Left kidney (tissue), 1 donor: ENCODE measurements at regions not wholly inside any gene's neighbourhood (a gene's known extent, or its start where the extent isn't known, plus 50 kb on each side); places are given as distances from the start of the nearest gene placed in this dataset.

ENCODE experiments used
- DNase-seq: peaks from one replicate; pipeline ENCODE4 v3.0.0-alpha.2; 2013

DNA sequence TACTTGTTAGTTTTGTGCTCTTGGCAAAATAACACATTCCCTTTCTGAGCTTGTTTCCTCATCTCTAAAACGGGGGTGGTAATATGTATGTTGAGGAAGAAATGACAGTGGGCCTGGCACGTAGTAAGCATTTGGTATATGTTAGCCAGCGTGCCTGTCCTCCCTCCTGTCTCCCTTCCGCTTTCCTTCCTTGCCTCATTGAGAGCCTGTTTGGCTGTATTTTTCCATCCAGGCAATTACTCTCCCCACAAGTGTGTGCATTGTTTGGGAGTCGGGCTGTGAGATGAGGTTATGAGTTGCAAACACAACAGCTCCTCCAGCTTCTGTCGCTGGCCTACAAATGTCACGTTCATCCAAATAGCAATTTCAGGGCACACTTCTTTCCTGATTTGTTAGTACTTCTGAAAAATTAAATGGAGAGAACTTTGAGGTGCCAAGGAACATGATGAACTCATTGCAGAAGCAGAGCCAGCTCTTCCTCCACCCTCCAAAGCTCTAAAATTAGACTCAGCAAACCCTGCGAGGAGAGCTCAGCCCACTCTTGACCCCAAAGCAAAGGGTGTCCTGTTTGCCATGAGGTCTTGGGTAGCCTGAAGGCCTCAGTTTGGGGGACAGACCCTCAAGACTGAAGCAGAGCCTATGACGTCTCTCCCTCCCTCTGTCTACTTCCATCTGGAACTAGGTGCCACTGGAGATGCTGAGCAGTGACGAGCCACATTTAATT lies 50.7 kb upstream of the TOX2 start:
- DNase-seq, result no peak

DNA sequence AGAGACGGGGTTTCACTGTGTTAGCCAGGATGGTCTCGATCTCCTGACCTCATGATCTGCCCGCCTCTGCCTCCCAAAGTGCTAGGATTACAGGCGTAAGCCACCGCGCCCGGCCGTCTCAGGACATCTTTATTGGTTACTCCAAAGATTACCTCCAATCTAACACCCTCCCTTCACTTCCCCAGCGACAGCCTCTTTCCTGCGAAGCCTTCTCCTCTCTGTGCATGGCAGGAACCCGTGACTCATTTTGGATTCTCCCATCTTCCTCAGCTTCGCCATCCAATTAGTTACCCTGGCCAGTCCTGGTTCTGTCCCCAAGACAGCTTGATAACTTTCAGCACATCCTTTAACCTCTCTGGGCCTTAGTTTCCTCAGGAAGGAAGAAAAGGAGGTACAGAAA lies 51.3 kb upstream of the TOX2 start:
- DNase-seq, result no peak

DNA sequence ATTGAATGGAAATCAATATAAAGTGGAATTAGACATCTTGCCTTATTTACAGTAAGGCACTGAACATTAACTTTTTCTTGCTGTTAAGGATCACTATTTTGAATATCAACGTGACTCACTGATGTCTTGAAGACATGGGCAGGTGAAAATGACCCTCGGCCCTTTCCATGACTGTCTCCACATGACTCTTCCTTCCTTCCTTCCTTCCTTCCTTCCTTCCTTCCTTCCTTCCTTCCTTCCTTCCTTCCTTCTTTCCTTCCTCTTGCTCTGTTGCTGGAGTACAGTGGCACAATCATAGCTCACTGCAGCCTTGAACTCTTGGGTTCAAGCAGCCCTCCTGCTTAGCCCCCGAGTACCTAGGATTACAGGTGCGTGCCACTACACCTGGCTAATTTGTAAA lies 52.2 kb upstream of the TOX2 start:
- DNase-seq, result no peak

DNA sequence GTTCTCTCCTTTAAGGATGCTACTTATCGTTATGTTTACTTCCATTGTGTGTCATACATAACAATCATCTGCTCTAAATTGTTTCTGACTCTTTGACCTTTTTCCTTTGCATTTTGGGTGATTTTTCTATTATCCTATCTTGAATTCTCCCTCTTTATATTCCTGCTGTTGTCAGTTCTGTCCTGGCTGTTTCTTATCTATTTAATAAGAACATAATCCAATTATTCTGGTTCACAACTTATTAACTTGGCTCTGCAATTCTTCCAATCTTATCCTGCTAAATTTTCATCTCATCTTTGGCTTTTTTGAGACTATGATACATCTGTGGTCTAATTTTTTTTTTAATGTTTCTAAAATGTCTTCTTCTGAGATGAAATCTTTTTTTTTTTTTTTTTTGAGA lies 54.7 kb upstream of the TOX2 start:
- no peak for DNase-seq

DNA sequence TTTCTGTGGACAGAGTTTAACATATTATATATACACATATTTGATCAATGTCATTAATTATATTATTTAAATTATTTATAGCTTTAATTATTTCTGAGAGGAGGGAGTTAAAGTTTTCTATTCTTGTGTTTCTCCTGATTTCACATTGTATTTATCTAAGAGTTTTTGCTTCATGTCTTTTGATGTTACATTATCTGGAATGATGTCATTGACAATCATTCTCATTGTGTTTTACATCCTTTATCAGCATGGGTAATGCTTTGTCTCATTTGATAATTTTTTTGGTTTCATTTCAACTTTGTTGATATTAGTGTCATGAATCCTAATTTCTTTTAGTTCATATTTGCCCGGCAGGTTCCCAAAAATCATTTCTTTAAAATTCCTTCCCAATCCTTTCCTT lies 56.7 kb upstream of the TOX2 start:
- DNase-seq, result no peak

GRCh38 chr20:43857127-43857526 lies 57.5 kb upstream of the TOX2 start:
- DNase-seq, result no peak

DNA sequence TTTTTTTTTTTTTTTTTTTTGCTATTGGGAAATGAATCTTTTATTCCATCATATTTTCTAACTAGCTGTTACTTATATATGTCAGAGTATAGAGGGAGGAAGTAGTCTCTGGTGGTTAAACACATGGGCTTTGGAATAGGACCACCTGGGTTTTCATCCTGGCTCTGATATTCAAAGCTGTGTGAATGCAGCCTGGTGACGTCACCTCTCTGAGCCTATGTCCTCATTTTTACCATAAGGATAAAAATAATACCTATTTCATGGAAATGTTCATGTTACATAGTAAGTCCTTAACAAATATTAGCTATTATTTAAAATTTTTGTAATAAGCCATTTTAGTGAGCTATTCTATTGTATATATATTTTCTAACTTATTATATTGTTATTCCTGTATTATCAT lies 58.8 kb upstream of the TOX2 start:
- no peak for DNase-seq

DNA sequence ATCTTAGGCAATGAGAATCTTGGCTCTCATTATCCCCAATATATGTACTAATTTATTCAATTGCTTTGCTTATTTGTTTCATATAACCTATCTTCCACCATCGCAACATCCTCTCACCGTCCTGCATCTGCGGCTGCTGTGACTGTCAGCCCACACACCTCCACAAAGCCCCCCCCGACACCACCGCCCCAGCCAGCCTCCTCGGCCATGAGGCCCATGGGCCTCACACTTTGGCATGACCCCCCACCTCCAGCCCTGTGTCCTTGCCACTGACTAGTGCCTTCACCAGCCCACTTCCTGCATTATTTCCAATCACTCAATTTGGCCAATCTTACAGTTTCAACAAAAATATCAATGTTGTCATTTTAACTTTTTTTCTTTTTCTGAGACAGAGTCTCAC lies 60.7 kb upstream of the TOX2 start:
- no peak for DNase-seq

GRCh38 chr20:43853174-43853803 lies 61.4 kb upstream of the TOX2 start:
- no peak for DNase-seq

GRCh38 chr20:43849496-43850186 lies 65.0 kb upstream of the TOX2 start:
- no peak for DNase-seq

DNA sequence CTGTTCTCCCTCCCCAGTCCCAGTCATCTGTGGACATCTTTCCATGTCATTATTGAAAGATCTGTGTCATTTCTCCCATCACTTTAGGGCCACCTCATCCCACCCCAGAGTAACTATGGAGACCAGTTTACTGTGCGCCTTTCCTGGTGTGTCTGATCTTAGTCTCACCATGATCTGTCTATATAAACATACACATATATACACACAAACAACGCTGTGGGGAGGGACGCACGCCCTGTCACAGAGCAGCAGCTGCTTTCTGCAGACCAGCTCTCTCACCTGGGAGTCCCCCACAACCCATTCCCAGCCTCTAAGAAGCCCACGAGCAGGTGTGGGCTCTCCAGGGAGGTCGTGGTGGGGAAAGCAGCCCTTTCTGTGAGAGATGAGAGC lies 68.1 kb upstream of the TOX2 start:
- no peak for DNase-seq

DNA sequence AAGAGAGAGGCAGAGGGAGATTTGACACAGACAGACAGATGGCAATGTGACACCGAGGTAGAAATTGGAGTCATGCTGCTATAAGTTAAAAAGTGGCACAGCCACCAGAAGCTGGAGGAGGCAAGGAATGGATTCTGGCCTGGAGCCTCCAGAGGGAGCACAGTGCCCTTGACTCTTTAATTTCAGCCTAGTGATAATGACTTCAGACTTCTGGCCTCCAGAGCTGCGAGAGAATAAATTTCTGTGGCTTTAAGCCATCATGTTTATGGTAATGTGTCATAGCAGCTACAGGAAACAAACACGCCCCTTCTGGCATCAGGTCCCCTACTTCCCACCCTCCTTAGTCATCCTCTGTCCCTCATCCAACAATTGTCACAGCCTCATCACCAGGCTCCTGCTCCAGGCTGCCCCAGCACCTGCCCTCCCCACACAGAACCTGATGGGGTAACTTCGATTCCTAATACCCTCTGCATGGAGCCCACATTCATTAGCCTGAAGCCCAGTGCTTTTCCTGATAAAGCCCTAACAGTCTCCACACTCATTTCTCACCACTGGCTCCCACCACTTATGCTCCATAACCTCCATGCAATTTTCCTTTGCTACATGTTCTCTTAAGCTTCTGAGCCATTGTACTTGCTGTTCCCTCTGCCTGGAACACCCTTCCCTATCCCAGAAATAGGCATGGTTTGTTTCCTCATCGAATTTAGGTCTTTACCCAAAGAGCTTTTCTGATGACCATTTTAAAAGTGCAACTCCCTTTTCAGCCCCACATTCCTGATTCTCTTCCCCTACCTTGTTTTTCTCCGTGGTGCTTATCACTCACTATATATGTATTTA lies 69.7 kb upstream of the TOX2 start:
- peak; percentile 13 for DNase-seq

DNA sequence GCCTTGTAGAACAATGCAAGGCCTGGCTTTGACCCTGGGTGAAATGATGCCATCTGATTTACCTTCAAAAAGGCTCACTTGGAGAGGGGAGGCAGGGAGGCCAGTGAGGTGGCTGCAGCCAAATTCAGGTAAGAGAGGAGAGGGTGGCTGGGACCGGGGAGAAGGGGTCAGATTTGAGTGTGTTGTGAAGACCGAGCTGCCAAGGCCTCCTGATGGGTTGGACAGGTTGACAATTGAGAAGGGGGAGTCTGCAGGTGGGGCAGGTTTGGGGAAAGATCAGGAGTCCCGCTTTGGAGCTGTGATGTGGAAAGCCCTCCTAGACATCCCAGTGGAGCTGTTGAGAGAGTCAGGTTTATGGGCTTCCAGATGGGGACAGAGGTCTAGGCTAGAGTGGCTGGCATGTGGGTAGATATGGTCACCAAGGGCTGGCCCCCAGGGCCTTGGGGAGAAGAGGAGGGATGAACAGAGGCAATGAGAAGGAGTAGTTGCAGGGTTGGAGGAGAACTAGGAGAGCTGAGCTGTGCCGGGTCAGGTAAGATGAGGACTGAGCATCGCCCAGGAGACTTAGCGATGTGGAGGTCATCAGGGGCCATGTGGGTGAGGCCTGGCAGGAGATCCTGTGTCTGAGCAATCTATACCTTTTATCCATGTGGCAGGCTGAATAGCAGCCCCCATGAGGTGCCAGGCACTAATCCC lies 70.5 kb upstream of the TOX2 start:
- DNase-seq, result no peak

GRCh38 chr20:43843096-43843964 lies 71.3 kb upstream of the TOX2 start:
- no peak for DNase-seq

GRCh38 chr20:43842126-43843020 lies 72.3 kb upstream of the TOX2 start:
- DNase-seq, result no peak

GRCh38 chr20:43840382-43841070 lies 74.1 kb upstream of the TOX2 start:
- DNase-seq, result peak; percentile 7

GRCh38 chr20:43839793-43840199 lies 74.9 kb upstream of the TOX2 start:
- DNase-seq, result no peak

- no peak for DNase-seq
These were observed 76.0 kb upstream of the TOX2 start for GRCh38 chr20:43838703-43839060.
